ENCODE measurements at regions not wholly inside any gene's neighbourhood (a gene's known extent, or its start where the extent isn't known, plus 50 kb on each side); places are given as distances from the start of the nearest gene placed in this dataset.

DNA sequence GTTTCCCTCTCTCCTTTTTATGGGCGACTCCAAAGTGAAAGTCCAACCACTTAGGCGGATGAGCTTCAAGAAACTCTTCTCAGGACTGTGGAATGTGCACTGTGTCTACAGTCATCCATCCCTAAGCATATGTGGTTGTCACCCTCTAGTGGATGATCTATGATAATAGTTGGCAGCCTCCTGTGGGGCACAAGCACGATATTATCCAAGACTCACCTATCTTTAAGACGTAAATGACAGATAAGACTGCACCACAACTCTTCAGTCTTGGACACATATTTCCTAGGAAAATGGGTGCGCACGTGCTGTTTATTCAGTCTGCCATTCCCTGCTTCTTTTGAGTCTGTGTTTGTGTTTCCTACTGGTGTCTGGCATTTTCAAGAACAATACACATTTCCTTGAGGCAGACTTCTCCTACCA is 145.5 kb upstream of the CTAGE1 start:
- ATAC-seq (peak; percentile 97), FAIRE-seq (peak; percentile 90), DNase-seq (ENCODE audit: low read depth, low spot score) (peak; percentile 3)
- peaks cover 2 to 3% of the 10 kb centered on the region in 2 experiments; a peak in 2 of 4 replicates for H3K27me3 ChIP-seq (replicated peaks in 1 of 2; ENCODE audit: control insufficient read depth in 2 of 2, insufficient read depth in 2 of 2, low read length in 1 of 2)
- no peaks in the 10 kb centered on the region for H3K36me3 ChIP-seq (ENCODE audit: control insufficient read depth in 2 of 2, insufficient read depth in 2 of 2, low read length in 1 of 2)
- no peak overlapping the region for H3K4me3 ChIP-seq
- H3K9me3 ChIP-seq (replicated peaks; ENCODE audit: control insufficient read depth, insufficient read depth, low read length) = no peaks in the 10 kb centered on the region
- intact Hi-C loops (cut with micrococcal nuclease; ENCODE audit: unreplicated experiment) (loop anchor here (1.0 to 2.0 kb wide), 4 partner anchors 142 to 666 kb away; no protein-coding TSS in a partner anchor), in situ Hi-C loops (cut with MboI) (loop anchor here (10.0 kb wide), 2 partner anchors 568 to 658 kb away; no protein-coding TSS in a partner anchor)
- no peaks in the 10 kb centered on the region for H4K20me1 ChIP-seq (ENCODE audit: control insufficient read depth, insufficient read depth)
- 8% methylated on average over 6 of the region's 6 CpGs for WGBS (ENCODE audit: insufficient coverage, insufficient replicate concordance, low lambda C conversion rate, missing lambda C conversion rate)
- no TSS peak for BruUV-seq (replicated peaks)
- H2AFZ ChIP-seq (ENCODE audit: control insufficient read depth, low read depth, low read length) = no peak overlapping the region
- no peak overlapping the region for H3K9ac ChIP-seq (ENCODE audit: control insufficient read depth, insufficient read depth, low read length)
- ChIA-PET SMC1A (ENCODE audit: uncharacterized antibody, unreplicated experiment) (interaction anchor here (1.4 to 2.5 kb wide), 3 partner anchors 140 to 565 kb away, joined by 3 to 11 read pairs (median 4); no protein-coding TSS in a partner anchor), CTCF (interaction anchor here (0.7 to 2.1 kb wide), 5 partner anchors 10 to 564 kb away, joined by 3 to 7 read pairs (median 3); no protein-coding TSS in a partner anchor), RAD21 (ENCODE audit: unreplicated experiment) (interaction anchor here (1.4 kb wide), 1 partner anchor 1368 kb away, joined by 3 read pairs; no protein-coding TSS in a partner anchor), POLR2A (no interaction called here)
- H3K79me2 ChIP-seq (ENCODE audit: control insufficient read depth, insufficient read depth, low read length) = no peaks in the 10 kb centered on the region
- H3K4me1 ChIP-seq (ENCODE audit: control insufficient read depth, insufficient read depth, low read length) = no peaks in the 10 kb centered on the region
- H3K27ac ChIP-seq (ENCODE audit: control insufficient read depth, insufficient read depth) = no peak overlapping the region
- no peak for TF ChIP-seq CBX5 (IDR thresholded peaks at IDR 0.05; ENCODE audit: low read depth)
- no peak for TF ChIP-seq NBN (IDR thresholded peaks at IDR 0.05)
- TF ChIP-seq, protein P1, sequence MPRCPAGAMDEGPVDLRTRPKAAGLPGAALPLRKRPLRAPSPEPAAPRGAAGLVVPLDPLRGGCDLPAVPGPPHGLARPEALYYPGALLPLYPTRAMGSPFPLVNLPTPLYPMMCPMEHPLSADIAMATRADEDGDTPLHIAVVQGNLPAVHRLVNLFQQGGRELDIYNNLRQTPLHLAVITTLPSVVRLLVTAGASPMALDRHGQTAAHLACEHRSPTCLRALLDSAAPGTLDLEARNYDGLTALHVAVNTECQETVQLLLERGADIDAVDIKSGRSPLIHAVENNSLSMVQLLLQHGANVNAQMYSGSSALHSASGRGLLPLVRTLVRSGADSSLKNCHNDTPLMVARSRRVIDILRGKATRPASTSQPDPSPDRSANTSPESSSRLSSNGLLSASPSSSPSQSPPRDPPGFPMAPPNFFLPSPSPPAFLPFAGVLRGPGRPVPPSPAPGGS (IDR thresholded peaks at IDR 0.05; ENCODE audit: borderline replicate concordance, insufficient read depth, low read depth, low read length, poor library complexity, severe bottlenecking) = no peak
- peak; percentile 79 for TF ChIP-seq RAD21 (IDR thresholded peaks at IDR 0.05; ENCODE audit: insufficient read depth, low read depth, low read length)
- no peak for TF ChIP-seq BCL11A (IDR thresholded peaks at IDR 0.05; ENCODE audit: low read depth, low read length)
- TF ChIP-seq SIX5 (IDR thresholded peaks at IDR 0.05; ENCODE audit: low read depth, low read length, severe bottlenecking) = no peak
- TF ChIP-seq NR2C1 (IDR thresholded peaks at IDR 0.05) = no peak
- TF ChIP-seq SUZ12 (IDR thresholded peaks at IDR 0.05; ENCODE audit: unreplicated experiment) = no peak
- TF ChIP-seq EZH2 (IDR thresholded peaks at IDR 0.05; ENCODE audit: borderline replicate concordance, control insufficient read depth, low read depth, low read length) = no peak
- no peak for TF ChIP-seq NFYA (IDR thresholded peaks at IDR 0.05; ENCODE audit: borderline replicate concordance, low read depth, low read length)
- TF ChIP-seq NFIC (IDR thresholded peaks at IDR 0.05; ENCODE audit: low read depth, low read length) = no peak
- TF ChIP-seq NFXL1 (IDR thresholded peaks at IDR 0.05; ENCODE audit: borderline replicate concordance) = no peak
- TF ChIP-seq BRCA1 (IDR thresholded peaks at IDR 0.05; ENCODE audit: low read depth, low read length) = no peak
- no peak for TF ChIP-seq WRNIP1 (IDR thresholded peaks at IDR 0.05; ENCODE audit: borderline replicate concordance, low read depth, low read length)
- no peak for TF ChIP-seq GATAD2B (conservative IDR thresholded peaks at IDR 0.05; ENCODE audit: low read depth)
- TF ChIP-seq, protein P2, sequence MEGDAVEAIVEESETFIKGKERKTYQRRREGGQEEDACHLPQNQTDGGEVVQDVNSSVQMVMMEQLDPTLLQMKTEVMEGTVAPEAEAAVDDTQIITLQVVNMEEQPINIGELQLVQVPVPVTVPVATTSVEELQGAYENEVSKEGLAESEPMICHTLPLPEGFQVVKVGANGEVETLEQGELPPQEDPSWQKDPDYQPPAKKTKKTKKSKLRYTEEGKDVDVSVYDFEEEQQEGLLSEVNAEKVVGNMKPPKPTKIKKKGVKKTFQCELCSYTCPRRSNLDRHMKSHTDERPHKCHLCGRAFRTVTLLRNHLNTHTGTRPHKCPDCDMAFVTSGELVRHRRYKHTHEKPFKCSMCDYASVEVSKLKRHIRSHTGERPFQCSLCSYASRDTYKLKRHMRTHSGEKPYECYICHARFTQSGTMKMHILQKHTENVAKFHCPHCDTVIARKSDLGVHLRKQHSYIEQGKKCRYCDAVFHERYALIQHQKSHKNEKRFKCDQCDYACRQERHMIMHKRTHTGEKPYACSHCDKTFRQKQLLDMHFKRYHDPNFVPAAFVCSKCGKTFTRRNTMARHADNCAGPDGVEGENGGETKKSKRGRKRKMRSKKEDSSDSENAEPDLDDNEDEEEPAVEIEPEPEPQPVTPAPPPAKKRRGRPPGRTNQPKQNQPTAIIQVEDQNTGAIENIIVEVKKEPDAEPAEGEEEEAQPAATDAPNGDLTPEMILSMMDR (IDR thresholded peaks at IDR 0.05 in 2 of 3, conservative IDR thresholded peaks at IDR 0.05 in 1 of 3; ENCODE audit: control insufficient read depth in 2 of 3, extremely low read depth in 1 of 3, insufficient read depth in 1 of 3, low read depth in 3 of 3, low read length in 3 of 3) = peak; percentile 46 to 67 (median 63); a peak in 5 of 6 replicates
- peak; percentile 67; the same call in 1 of the 2 replicates for TF ChIP-seq SMC3 (IDR thresholded peaks at IDR 0.05; ENCODE audit: borderline replicate concordance, low read length)
- TF ChIP-seq PAX5 (IDR thresholded peaks at IDR 0.05; ENCODE audit: borderline replicate concordance, low read depth, low read length) = no peak
- TF ChIP-seq IRF4 (IDR thresholded peaks at IDR 0.05; ENCODE audit: low read depth, low read length) = no peak
- TF ChIP-seq SREBF2 (IDR thresholded peaks at IDR 0.05; ENCODE audit: low read length) = no peak
- TF ChIP-seq PML (IDR thresholded peaks at IDR 0.05; ENCODE audit: low read length) = no peak
- H3K4me2 ChIP-seq (ENCODE audit: control insufficient read depth, insufficient read depth) = no peak overlapping the region

Measured in GM12878 (cell line).